HFF-Myc (cell line): ENCODE measurements at regions not wholly inside any gene's neighbourhood (a gene's known extent, or its start where the extent isn't known, plus 50 kb on each side); places are given as distances from the start of the nearest gene placed in this dataset.
"Not testable (repeated sequence)": the region's sequence is repeated elsewhere in the genome, so short reads cannot be mapped to it uniquely, and the experiment has no call there.

ENCODE experiments used
- DNase-seq: peaks from one replicate; pipeline ENCODE4 v3.0.0-alpha.2; 2011; ENCODE audit warnings: low read depth; ENCODE audit errors: extremely low read depth
- H3K4me3 ChIP-seq: replicated peaks from 2 replicates; pipeline ENCODE4 v1.5.1; 2011; ENCODE audit warnings: low read depth, mild to moderate bottlenecking, control low read depth, low read length
- TF ChIP-seq, protein P1 (sequence below): IDR thresholded peaks from 2 replicates; pipeline ENCODE4 v1.5.1; 2012; ENCODE audit warnings: mild to moderate bottlenecking, low read depth, low read length, control low read depth; ENCODE audit errors: missing control alignments

DNA sequence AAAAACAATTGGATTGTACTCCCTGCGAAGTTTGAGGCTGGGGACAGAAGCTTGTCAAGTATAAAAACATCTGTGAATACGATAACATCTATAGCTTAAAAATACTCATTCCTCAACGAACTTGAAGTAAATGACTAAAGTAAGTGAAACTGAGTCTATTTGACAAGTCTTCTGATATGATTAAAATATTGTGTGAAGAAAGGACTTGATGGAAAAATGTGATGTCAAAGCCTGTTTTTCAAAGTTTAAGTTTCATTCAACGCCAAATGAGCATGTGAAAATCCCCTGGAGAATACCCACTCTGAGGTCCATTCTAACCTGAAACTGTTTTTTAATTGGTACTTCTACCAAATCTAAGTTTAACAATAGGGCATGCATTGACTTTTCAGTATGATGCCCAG, 122.3 kb upstream of the MDFIC start:
- TF ChIP-seq, protein P1, sequence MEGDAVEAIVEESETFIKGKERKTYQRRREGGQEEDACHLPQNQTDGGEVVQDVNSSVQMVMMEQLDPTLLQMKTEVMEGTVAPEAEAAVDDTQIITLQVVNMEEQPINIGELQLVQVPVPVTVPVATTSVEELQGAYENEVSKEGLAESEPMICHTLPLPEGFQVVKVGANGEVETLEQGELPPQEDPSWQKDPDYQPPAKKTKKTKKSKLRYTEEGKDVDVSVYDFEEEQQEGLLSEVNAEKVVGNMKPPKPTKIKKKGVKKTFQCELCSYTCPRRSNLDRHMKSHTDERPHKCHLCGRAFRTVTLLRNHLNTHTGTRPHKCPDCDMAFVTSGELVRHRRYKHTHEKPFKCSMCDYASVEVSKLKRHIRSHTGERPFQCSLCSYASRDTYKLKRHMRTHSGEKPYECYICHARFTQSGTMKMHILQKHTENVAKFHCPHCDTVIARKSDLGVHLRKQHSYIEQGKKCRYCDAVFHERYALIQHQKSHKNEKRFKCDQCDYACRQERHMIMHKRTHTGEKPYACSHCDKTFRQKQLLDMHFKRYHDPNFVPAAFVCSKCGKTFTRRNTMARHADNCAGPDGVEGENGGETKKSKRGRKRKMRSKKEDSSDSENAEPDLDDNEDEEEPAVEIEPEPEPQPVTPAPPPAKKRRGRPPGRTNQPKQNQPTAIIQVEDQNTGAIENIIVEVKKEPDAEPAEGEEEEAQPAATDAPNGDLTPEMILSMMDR: no peak
- DNase-seq: no peak
- H3K4me3 ChIP-seq: no peak overlapping the region

DNA sequence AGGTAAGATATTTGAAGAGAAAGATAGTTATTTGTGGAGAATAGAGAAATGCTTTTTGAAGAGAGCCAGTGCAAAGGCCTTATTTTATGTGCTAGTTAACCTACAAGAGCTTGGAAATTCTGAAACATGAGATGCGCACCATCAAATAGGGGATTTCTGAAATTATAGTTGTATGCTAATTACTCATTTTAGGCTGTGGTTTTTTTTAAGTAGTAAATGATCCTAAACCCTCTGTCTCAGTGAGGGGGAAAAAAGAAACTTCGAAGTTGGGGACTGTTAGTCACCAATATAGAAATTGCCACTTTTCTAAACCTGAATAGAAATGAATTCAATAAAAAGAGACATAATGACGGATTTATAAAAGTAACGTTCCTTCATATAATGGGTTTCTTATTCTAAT, 119.3 kb upstream of the MDFIC start:
- TF ChIP-seq, protein P1: no peak
- DNase-seq: no peak
- no peak overlapping the region for H3K4me3 ChIP-seq

DNA sequence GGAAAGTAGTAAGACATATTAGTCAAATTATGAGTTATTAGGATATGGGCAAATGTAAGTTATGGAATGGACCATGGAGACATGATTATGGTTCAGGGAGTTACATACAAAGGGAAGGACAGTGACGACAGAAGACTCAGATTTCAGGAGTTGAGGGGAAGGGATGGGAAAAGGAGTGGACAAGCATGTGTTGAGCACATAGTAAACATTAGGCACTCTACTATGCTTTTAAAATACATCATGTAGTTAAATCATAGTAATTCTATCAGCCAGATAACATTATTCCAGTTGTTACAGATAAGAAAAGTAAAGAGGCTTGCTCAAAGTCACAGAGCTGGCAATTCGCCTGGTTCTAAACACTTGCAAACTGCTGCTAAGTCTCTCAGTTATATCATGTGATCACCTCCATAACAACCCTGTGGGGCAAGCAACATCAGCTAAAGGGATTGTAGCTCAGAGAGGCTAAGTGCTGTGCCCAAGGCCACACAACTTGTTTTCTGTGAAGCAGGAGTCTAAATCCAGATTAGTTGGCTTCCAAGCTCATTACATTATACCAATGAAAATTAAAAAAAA, 115.2 kb upstream of the MDFIC start:
- TF ChIP-seq, protein P1: no peak
- no peak overlapping the region for H3K4me3 ChIP-seq
- no peak for DNase-seq

DNA sequence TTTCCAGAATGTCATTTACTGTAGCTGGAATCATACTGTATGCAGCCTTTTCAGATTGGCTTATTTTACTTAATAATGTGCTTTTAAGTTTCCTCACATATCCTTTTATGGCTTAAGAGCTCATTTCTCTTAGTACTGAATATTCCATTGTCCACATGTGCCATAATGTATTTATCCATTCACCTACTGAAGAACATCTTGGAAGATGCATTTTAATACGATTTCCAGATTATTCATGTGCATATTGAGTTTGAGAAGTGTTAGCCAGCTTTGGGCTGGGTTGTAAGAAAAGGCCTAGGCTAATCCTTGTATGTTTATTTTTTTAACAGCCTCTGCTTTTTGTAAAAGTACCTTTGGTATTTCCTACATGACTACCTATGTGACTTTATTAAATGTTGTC, 109.3 kb upstream of the MDFIC start:
- H3K4me3 ChIP-seq: no peak overlapping the region
- TF ChIP-seq, protein P1: no peak

DNA sequence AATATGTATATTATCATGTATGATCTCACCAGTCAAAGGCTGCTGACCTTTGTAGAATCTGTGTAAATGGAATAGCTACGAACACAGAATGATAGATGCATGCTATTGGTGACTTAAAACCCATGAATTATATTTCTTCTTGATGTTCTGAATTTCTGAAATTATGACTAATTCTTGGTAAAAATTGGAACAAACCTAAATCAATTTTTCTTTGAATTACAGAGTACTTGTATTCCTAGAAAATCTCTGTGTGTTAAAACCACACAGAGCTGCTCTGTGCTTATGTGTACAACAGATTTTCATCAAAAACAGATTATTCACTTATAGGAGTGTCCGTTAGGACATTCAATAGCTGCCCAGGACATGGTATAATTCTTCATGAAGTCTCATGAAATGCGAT, 108.3 kb upstream of the MDFIC start:
- TF ChIP-seq, protein P1: no peak

More for the DNA sequence above, 109.3 kb upstream of the MDFIC start:
- no peak for DNase-seq

DNA sequence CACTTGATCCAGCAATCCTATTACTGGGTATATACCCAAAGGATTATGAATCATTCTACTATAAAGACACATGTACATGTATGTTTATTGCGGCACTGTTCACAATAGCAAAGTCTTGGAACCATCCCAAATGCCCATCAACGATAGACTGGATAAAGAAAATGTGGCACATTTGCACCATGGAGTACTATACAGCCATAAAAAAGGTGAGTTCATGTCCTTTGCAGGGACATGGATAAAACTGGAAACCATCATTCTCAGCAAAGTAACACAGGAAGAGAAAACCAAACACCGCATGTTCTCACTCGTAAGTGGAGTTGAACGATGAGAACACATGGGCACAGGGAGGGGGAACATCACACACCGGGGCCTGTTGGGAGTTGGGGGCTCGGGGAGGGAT, 104.9 kb upstream of the MDFIC start:
- DNase-seq, H3K4me3 ChIP-seq: not testable (repeated sequence)

More for the DNA sequence above, 108.3 kb upstream of the MDFIC start:
- H3K4me3 ChIP-seq: no peak overlapping the region
- DNase-seq: no peak

DNA sequence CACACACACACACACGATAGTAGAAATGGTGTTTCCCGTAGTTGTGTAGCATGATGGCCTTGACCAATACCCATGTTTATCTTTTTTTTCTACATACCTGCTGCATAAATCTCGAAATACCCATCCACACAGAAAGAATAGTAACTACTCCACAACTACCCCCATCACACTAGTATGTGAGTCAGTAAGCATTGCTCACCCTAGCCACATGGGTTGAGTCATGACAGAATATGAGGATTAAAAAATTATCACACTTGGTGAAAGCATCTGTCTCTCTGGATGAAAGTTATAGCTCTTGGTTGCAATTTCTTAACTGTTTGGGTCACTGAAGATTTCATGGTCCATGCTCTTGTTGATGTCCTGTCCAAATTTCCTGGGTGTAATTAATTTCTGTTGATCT, 103.4 kb upstream of the MDFIC start:
- DNase-seq: no peak

More for the DNA sequence above, 103.4 kb upstream of the MDFIC start:
- no peak overlapping the region for H3K4me3 ChIP-seq
- TF ChIP-seq, protein P1: no peak
